GM12874 (cell line): ENCODE measurements at regions not wholly inside any gene's neighbourhood (a gene's known extent, or its start where the extent isn't known, plus 50 kb on each side); places are given as distances from the start of the nearest gene placed in this dataset.

ENCODE experiments used
- CTCF ChIP-seq: IDR thresholded peaks from 2 replicates; pipeline ENCODE4 v1.5.1; 2011; ENCODE audit warnings: low read depth, mild to moderate bottlenecking, control low read depth, low read length, moderate library complexity; ENCODE audit not compliant: insufficient read depth

- no peak for TF ChIP-seq CTCF
Measured at GRCh38 chr16:48948911-48949310, 332.7 kb downstream of the CBLN1 start.

- no peak for TF ChIP-seq CTCF
Measured at GRCh38 chr16:48947371-48947713, 334.3 kb downstream of the CBLN1 start.

- no peak for TF ChIP-seq CTCF
Measured at GRCh38 chr16:48946686-48947370, 334.8 kb downstream of the CBLN1 start.

- TF ChIP-seq CTCF, result no peak
Measured at GRCh38 chr16:48942996-48943395, 333.0 kb upstream of the N4BP1 start.

GRCh38 chr16:48936811-48937210, 326.8 kb upstream of the N4BP1 start:
- TF ChIP-seq CTCF, result no peak

GRCh38 chr16:48932216-48932855, 322.4 kb upstream of the N4BP1 start:
- TF ChIP-seq CTCF, result no peak

GRCh38 chr16:48930951-48931553, 321.1 kb upstream of the N4BP1 start:
- TF ChIP-seq CTCF, result no peak
